SU-DHL-6 (cell line): ENCODE measurements at regions not wholly inside any gene's neighbourhood (a gene's known extent, or its start where the extent isn't known, plus 50 kb on each side); places are given as distances from the start of the nearest gene placed in this dataset.

Experiments
- H2AFZ ChIP-seq: fragments of 200-600 bp; sonication (generic); 2 replicates; pipeline ENCODE4 v1.6.1; 2014; ENCODE audit warnings: low read depth, mild to moderate bottlenecking, moderate library complexity, mixed read lengths, antibody characterized with exemption, low read length; ENCODE audit not compliant: severe bottlenecking
- H3F3A ChIP-seq: fragments of 200-600 bp; shearing (Covaris generic); 2 replicates; pipeline ENCODE4 v1.6.0; 2016; ENCODE audit warnings: antibody characterized with exemption, mild to moderate bottlenecking; ENCODE audit not compliant: insufficient read depth
- H3K27ac ChIP-seq: fragments of 200-600 bp; sonication (generic); 2 replicates; pipeline ENCODE4 v1.5.1; 2016; ENCODE audit warnings: low read depth, mild to moderate bottlenecking, low read length, moderate library complexity, mixed read lengths
- H3K27me3 ChIP-seq: fragments of 200-600 bp; sonication (generic), shearing (Covaris generic); 2 replicates; pipeline ENCODE4 v1.6.0; 2014; ENCODE audit warnings: mild to moderate bottlenecking, low read length
- H3K36me3 ChIP-seq: fragments of 200-600 bp; sonication (generic); 2 replicates; pipeline ENCODE4 v1.6.1; 2014; ENCODE audit warnings: mild to moderate bottlenecking, low read length, mixed read lengths
- H3K4me2 ChIP-seq: fragments of 300-600, 200-600 bp; shearing (Covaris generic), sonication (generic); 2 replicates; pipeline ENCODE4 v1.6.0; 2014; ENCODE audit warnings: low read length, low read depth, mild to moderate bottlenecking; ENCODE audit not compliant: poor library complexity, severe bottlenecking
- H3K4me3 ChIP-seq: fragments of 200-600 bp; sonication (generic); 2 replicates; pipeline ENCODE4 v1.5.1; 2014; ENCODE audit warnings: antibody characterized with exemption, low read length, mild to moderate bottlenecking, mixed read lengths; ENCODE audit not compliant: insufficient read depth, poor library complexity, severe bottlenecking
- H3K79me2 ChIP-seq: fragments of 200-600 bp; sonication (generic); 2 replicates; pipeline ENCODE4 v1.6.1; 2014; ENCODE audit warnings: mild to moderate bottlenecking, low read length, moderate library complexity; ENCODE audit not compliant: insufficient read depth
- H3K9ac ChIP-seq: fragments of 200-600 bp; sonication (generic); 2 replicates; pipeline ENCODE4 v1.7.0; 2014; ENCODE audit warnings: mild to moderate bottlenecking, low read length
- H3K9me2 ChIP-seq: fragments of 200-600 bp; sonication (generic); replicated peaks from 2 replicates; pipeline ENCODE4 v1.6.1; 2014; ENCODE audit warnings: low read length; ENCODE audit not compliant: insufficient read depth
- H3K9me3 ChIP-seq: fragments of 200-600 bp; sonication (generic); 2 replicates; pipeline ENCODE4 v1.6.1; 2014; ENCODE audit warnings: low read length, mixed read lengths; ENCODE audit not compliant: insufficient read depth
- H4K20me1 ChIP-seq: fragments of 200-600 bp; sonication (generic); 2 replicates; pipeline ENCODE4 v1.6.1; 2014; ENCODE audit warnings: low read depth, mild to moderate bottlenecking, antibody characterized with exemption, low read length, moderate library complexity, mixed read lengths
- EZH2phosphoT487 ChIP-seq: fragments of 200-600 bp; sonication (generic), shearing (Covaris generic); conservative IDR thresholded peaks from 2 replicates; pipeline ENCODE4 v1.6.1; 2018; ENCODE audit warnings: mild to moderate bottlenecking, antibody characterized with exemption, low read length, moderate library complexity, mixed read lengths
- TF ChIP-seq, protein P1 (sequence below): fragments of 200-600 bp; sonication (generic); IDR thresholded peaks from one replicate; pipeline ENCODE4 v1.5.1; 2017; ENCODE audit warnings: antibody characterized with exemption, mild to moderate bottlenecking, low read length, moderate library complexity; ENCODE audit not compliant: insufficient read depth, poor library complexity, severe bottlenecking

DNA sequence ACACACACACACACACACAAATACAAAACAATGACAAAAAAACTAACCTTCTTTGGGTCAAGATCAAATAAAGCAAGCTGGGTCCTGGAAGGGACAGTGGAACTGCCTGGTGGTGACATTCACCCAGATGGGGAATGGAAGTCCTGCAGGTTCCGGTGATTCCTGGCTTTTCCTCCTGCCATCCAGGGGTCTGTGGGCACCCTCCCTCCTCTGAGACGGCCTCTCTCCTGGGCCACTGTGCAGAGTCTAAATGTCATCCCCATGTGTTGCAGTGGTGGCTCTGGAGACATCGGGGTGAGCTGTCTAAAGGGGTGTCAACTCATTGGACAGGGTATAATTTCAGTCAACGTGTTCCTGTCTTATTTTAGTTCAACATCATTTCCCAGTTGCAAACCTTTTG is 248.2 kb downstream of the ZNF536 start:
- Histone ChIP-seq H3K27ac (no peak overlapping the region), H4K20me1 (no peaks in the 10 kb centered on the region), H3K4me2 (no peak overlapping the region), H3K9me3 (0 out of 2 replicates have a peak, but pooled peaks cover 10% of the 10 kb centered on the region), H2AFZ (no peak overlapping the region), H3K4me3 (no peak overlapping the region), H3K27me3 (no peaks in the 10 kb centered on the region), H3K79me2 (no peaks in the 10 kb centered on the region), H3K9ac (no peak overlapping the region), H3K36me3 (no peaks in the 10 kb centered on the region), H3F3A (no peaks in the 10 kb centered on the region), H3K9me2 (no peaks in the 10 kb centered on the region)
- TF ChIP-seq, protein P1, sequence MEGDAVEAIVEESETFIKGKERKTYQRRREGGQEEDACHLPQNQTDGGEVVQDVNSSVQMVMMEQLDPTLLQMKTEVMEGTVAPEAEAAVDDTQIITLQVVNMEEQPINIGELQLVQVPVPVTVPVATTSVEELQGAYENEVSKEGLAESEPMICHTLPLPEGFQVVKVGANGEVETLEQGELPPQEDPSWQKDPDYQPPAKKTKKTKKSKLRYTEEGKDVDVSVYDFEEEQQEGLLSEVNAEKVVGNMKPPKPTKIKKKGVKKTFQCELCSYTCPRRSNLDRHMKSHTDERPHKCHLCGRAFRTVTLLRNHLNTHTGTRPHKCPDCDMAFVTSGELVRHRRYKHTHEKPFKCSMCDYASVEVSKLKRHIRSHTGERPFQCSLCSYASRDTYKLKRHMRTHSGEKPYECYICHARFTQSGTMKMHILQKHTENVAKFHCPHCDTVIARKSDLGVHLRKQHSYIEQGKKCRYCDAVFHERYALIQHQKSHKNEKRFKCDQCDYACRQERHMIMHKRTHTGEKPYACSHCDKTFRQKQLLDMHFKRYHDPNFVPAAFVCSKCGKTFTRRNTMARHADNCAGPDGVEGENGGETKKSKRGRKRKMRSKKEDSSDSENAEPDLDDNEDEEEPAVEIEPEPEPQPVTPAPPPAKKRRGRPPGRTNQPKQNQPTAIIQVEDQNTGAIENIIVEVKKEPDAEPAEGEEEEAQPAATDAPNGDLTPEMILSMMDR, result no peak
- TF ChIP-seq EZH2phosphoT487, result no peak

DNA sequence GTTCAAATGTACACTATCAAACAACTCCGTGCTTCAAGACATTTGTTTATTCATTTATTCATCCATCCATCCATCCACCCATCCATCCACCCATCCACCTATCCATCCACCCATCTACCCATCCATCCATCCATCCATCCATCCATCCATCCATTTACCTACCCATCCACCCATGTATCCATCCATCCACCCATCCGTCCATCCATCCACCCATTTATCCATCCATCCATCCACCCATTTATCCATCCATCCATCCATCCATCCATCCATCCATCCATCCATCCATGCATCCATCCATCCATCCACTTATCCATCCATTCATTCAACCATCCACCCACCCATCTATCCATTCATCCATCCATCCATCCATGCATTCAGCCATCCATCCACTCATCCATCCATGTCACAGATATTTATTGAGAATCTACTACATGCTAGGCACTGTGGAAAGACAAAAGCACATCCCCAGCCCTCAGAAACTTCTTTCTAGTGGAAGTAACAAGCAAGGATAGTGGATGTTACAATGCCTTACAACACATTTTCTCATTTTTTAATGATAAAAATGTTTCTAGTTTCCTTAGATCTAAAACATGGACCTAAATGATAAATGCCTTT is 237.6 kb downstream of the ZNF536 start:
- H3K27ac ChIP-seq, result no peak overlapping the region
- H3K9me2 ChIP-seq, result no peaks in the 10 kb centered on the region
- no peaks in the 10 kb centered on the region for H3K27me3 ChIP-seq
- H3K9me3 ChIP-seq, result no peaks in the 10 kb centered on the region
- no peak overlapping the region for H3K9ac ChIP-seq
- no peaks in the 10 kb centered on the region for H4K20me1 ChIP-seq
- H3K79me2 ChIP-seq, result no peaks in the 10 kb centered on the region
- H3F3A ChIP-seq, result no peaks in the 10 kb centered on the region
- H3K4me2 ChIP-seq, result no peak overlapping the region
- no peak overlapping the region for H2AFZ ChIP-seq
- no peak overlapping the region for H3K4me3 ChIP-seq
- no peaks in the 10 kb centered on the region for H3K36me3 ChIP-seq
- TF ChIP-seq, protein P1, result no peak
- no peak for TF ChIP-seq EZH2phosphoT487

DNA sequence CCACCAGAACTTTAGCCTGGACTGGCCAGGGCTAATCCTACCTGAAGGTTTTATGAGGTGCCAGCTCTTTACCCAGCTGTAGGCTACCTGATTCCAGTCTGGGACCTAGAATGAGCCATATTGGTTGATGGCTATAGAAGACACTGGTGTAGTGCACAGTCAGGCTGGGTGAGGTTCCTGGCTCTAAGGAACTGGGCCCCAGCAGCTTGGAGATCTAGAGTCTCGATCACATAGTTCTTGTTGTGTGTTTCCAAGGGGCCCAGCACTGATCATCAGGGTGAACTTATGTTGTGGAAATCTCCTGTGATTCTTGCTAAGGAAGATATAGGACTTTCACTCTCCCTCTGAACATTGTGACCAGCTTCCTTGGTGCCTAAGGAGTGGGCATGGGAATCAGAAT is 236.3 kb downstream of the ZNF536 start:
- Histone ChIP-seq H4K20me1 (no peaks in the 10 kb centered on the region), H3K27me3 (no peaks in the 10 kb centered on the region), H3K9ac (no peak overlapping the region), H3K4me3 (no peak overlapping the region), H3F3A (no peaks in the 10 kb centered on the region), H3K4me2 (no peak overlapping the region), H3K9me3 (no peaks in the 10 kb centered on the region), H2AFZ (no peak overlapping the region), H3K79me2 (no peaks in the 10 kb centered on the region), H3K36me3 (no peaks in the 10 kb centered on the region), H3K9me2 (no peaks in the 10 kb centered on the region), H3K27ac (no peak overlapping the region)
- TF ChIP-seq EZH2phosphoT487, result no peak
- TF ChIP-seq, protein P1, result no peak
